ENCODE measurements at regions not wholly inside any gene's neighbourhood (a gene's known extent, or its start where the extent isn't known, plus 50 kb on each side); places are given as distances from the start of the nearest gene placed in this dataset.

DNA sequence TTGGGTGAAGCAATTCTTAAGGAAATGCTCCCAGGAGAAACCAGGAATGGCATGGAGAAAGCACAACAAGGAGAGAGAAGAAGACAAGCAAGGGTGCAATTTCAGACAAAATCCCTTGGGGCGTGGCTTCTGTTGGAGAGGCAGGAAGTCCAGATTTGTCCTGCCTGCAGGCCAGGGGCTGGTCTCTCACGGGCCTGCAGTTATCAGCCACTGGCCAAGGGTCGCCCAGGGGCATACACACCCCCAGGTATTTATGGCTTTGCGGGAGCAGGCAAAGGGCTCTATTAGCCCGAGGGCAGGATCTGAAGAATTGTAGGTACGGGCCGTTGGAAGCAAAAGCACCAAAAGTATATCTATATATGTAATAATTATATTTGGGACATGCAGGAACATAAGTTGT is 87.7 kb downstream of the IYD start:
- H3K27me3 ChIP-seq (ENCODE audit: insufficient read depth, low read length): no peaks in the 10 kb centered on the region
- H3K4me1 ChIP-seq (ENCODE audit: insufficient read depth, low read length): peaks cover 24% of the 10 kb centered on the region
- H3K9me3 ChIP-seq (ENCODE audit: low read length): no peaks in the 10 kb centered on the region
- H2AFZ ChIP-seq (ENCODE audit: low read depth, low read length): no peak overlapping the region
- no peaks in the 10 kb centered on the region for H3K36me3 ChIP-seq (ENCODE audit: insufficient read depth, low read length)
- no peak overlapping the region for H3K4me3 ChIP-seq (ENCODE audit: low read length)

DNA sequence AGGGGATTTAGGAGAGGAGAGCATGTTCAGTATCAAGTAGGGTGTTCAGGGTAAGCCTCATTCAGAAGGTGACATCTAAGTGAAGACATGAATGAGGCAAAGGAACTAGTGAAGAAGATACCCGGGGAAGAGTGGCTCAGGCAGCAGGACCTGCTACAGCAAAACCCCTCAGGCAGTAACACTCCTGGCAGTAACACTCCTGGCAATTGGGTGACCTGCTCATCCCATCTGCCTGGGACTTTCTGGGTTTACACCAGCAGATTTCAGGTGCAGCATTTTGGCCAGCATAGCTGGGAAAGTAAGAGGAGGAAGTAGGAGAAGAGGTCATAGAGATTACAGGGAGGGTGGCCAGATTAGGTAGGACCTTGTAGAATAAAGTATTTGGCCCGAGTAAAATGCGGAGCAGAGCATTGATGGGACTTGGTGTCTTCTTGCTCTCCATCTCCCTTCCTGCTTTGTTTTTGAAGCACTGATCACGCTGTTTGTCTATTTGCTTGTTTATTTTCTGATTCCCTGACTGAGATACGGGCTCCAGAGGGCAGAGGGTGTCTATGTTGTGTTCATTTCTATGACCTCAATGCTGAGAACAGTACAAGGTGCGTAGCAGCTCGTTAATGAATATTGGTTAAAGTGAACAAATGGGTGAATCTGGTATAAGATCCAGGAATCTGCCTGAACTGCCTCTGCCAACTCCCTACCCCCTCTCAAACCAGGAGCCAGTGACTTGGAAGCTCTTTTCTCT is 88.3 kb downstream of the IYD start:
- H3K36me3 ChIP-seq (ENCODE audit: insufficient read depth, low read length): no peaks in the 10 kb centered on the region
- H3K9me3 ChIP-seq (ENCODE audit: low read length): no peaks in the 10 kb centered on the region
- no peak overlapping the region for H3K4me3 ChIP-seq (ENCODE audit: low read length)
- peaks cover 19% of the 10 kb centered on the region for H3K4me1 ChIP-seq (ENCODE audit: insufficient read depth, low read length)
- no peak overlapping the region for H2AFZ ChIP-seq (ENCODE audit: low read depth, low read length)
- no peaks in the 10 kb centered on the region for H3K27me3 ChIP-seq (ENCODE audit: insufficient read depth, low read length)

- Histone ChIP-seq H2AFZ (ENCODE audit: low read depth, low read length) (no peak overlapping the region), H3K27me3 (ENCODE audit: insufficient read depth, low read length) (no peaks in the 10 kb centered on the region), H3K4me3 (ENCODE audit: low read length) (no peak overlapping the region), H3K9me3 (ENCODE audit: low read length) (no peaks in the 10 kb centered on the region), H3K36me3 (ENCODE audit: insufficient read depth, low read length) (no peaks in the 10 kb centered on the region), H3K4me1 (ENCODE audit: insufficient read depth, low read length) (peaks cover 4% of the 10 kb centered on the region)
Observed at GRCh38 chr6:150458579-150458978, 89.8 kb downstream of the IYD start.

DNA sequence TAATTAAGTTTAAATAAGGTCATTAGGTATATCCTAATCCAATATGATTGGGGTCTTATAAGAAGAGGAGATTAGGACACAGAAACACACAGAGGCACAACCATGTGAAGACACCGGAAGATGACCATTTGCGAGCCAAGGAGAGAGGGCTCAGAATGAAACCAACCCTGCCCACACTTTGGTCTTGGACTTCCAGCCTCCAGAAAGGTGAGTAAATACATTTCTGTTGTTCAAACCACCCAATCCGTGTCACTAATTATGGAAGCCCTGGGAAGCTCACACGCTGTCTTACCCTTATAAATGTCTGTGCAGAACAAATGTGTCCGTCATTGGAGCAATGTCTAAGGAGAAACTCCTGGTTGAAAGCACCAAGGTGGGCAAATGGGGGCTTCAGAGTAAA is 95.0 kb downstream of the IYD start:
- no peak overlapping the region for H3K4me3 ChIP-seq (ENCODE audit: low read length)
- H2AFZ ChIP-seq (ENCODE audit: low read depth, low read length): no peak overlapping the region
- no peaks in the 10 kb centered on the region for H3K27me3 ChIP-seq (ENCODE audit: insufficient read depth, low read length)
- no peaks in the 10 kb centered on the region for H3K9me3 ChIP-seq (ENCODE audit: low read length)
- H3K36me3 ChIP-seq (ENCODE audit: insufficient read depth, low read length): no peaks in the 10 kb centered on the region
- H3K4me1 ChIP-seq (ENCODE audit: insufficient read depth, low read length): peaks cover 4% of the 10 kb centered on the region

DNA sequence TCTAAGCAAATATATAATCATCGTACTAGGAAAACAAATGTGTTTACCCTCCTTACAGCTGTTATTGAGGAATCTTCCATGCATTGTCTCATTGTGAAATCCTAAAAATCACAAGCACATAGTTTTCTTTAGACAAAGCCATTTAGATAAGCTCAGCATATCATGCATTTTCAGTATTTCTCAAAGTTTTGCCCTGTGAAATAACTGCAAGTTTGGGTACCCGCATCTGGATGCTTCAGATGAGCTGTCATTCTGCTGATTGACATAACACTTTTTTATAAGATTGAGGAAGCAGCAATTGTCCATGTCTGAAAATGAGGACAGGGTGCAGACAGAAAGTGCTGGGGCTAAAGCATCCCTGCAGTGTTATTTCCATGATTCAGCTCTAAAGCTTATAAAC is 96.2 kb downstream of the IYD start:
- no peaks in the 10 kb centered on the region for H3K9me3 ChIP-seq (ENCODE audit: low read length)
- no peak overlapping the region for H3K4me3 ChIP-seq (ENCODE audit: low read length)
- H2AFZ ChIP-seq (ENCODE audit: low read depth, low read length): no peak overlapping the region
- no peaks in the 10 kb centered on the region for H3K27me3 ChIP-seq (ENCODE audit: insufficient read depth, low read length)
- H3K4me1 ChIP-seq (ENCODE audit: insufficient read depth, low read length): peaks cover 4% of the 10 kb centered on the region
- H3K36me3 ChIP-seq (ENCODE audit: insufficient read depth, low read length): no peaks in the 10 kb centered on the region

GRCh38 chr6:150465610-150466009 is 96.8 kb downstream of the IYD start:
- H3K9me3 ChIP-seq (ENCODE audit: low read length): no peaks in the 10 kb centered on the region
- H3K4me1 ChIP-seq (ENCODE audit: insufficient read depth, low read length): peaks cover 4% of the 10 kb centered on the region
- H3K27me3 ChIP-seq (ENCODE audit: insufficient read depth, low read length): no peaks in the 10 kb centered on the region
- H3K36me3 ChIP-seq (ENCODE audit: insufficient read depth, low read length): no peaks in the 10 kb centered on the region
- no peak overlapping the region for H2AFZ ChIP-seq (ENCODE audit: low read depth, low read length)
- H3K4me3 ChIP-seq (ENCODE audit: low read length): no peak overlapping the region

DNA sequence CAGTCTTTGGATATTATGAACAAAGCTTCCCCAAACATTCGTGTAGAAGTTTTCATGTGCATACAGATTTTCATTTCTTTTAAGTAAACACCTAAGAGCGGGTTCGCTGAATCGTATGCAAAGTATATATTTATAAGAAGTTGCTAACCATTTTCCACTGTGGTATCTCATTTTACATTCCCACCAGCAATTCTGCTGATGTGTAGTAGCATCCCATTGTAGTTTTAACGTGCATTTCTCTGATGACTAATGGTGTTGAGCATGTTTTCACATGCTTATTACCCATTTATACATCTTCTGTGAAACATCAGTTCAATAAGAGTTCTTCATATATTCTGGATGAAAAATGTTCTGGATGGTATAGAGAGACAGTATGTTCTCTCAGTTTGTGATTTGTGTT is 97.4 kb downstream of the IYD start:
- H2AFZ ChIP-seq (ENCODE audit: low read depth, low read length): no peak overlapping the region
- no peaks in the 10 kb centered on the region for H3K27me3 ChIP-seq (ENCODE audit: insufficient read depth, low read length)
- H3K4me1 ChIP-seq (ENCODE audit: insufficient read depth, low read length): peaks cover 4% of the 10 kb centered on the region
- no peaks in the 10 kb centered on the region for H3K36me3 ChIP-seq (ENCODE audit: insufficient read depth, low read length)
- H3K4me3 ChIP-seq (ENCODE audit: low read length): no peak overlapping the region
- no peaks in the 10 kb centered on the region for H3K9me3 ChIP-seq (ENCODE audit: low read length)

DNA sequence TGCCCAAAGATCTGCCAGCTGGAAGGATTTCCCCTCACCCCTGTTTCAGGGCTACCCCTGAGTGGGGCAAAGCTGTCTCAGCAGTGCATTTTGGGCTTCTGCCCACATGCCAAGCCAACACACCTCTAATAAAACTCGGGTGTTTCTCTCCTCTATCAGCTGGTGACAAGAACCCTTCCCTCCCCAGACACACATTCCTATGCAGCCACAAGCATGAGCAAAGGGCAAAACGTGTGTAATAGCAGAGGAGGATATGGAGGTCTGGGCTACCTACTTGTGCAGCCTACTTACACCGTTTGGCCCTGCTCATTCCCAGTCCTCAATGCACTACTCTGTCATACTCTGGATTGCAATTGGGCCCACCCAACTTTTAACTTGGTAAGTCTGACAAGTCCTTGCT is 101.3 kb downstream of the IYD start:
- Histone ChIP-seq H2AFZ (ENCODE audit: low read depth, low read length) (no peak overlapping the region), H3K4me3 (ENCODE audit: low read length) (no peak overlapping the region), H3K36me3 (ENCODE audit: insufficient read depth, low read length) (no peaks in the 10 kb centered on the region)

GRCh38 chr6:150470960-150471665 is 102.3 kb downstream of the IYD start:
- Histone ChIP-seq H3K27me3 (ENCODE audit: insufficient read depth, low read length) (no peaks in the 10 kb centered on the region), H3K36me3 (ENCODE audit: insufficient read depth, low read length) (no peaks in the 10 kb centered on the region), H3K9me3 (ENCODE audit: low read length) (no peaks in the 10 kb centered on the region), H3K4me1 (ENCODE audit: insufficient read depth, low read length) (no peaks in the 10 kb centered on the region), H2AFZ (ENCODE audit: low read depth, low read length) (no peak overlapping the region), H3K4me3 (ENCODE audit: low read length) (no peak overlapping the region)

More for the DNA sequence above, 101.3 kb downstream of the IYD start:
- no peaks in the 10 kb centered on the region for H3K9me3 ChIP-seq (ENCODE audit: low read length)
- H3K4me1 ChIP-seq (ENCODE audit: insufficient read depth, low read length): no peaks in the 10 kb centered on the region
- no peaks in the 10 kb centered on the region for H3K27me3 ChIP-seq (ENCODE audit: insufficient read depth, low read length)

DNA sequence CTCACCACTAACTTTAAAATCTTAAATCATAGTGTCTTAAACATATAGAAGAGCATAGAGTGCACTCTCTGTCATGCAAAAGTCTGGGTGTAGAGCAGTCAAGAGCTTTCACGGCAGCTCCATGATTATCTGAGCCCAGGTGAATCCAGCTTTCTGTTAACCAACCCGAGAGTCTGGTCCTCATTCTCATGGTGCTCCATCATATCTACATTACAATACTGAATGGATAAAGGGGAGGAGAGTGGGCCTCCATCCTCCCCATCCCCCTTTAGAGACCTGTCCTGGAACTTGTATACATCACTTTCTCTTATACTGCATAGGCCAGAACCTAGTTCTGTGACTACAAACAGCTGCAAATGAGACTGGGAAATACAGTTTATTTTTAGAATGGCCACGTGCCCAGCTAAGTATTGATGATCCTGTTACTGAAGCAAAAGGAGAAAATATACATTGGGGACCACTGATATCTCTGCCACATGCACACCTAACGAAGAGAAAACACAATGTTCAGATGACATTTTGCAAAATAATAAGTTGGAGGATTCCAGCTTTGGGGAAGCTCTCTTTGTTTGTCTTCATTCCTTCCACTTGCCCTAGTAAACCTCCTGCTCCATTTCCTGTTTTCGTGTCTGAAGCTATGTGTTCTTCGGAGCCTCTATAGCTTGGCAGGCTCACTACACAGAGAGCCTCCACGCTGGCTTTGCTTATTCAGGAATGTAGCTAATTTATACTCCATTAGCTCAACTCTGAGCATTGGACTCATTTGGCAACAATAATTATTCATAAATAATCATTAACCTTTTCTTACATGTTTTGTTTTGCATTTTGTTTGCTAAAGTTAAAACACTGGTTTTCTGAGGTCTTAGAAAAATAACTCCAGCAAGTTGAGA is 110.1 kb downstream of the IYD start:
- H3K4me1 ChIP-seq (ENCODE audit: insufficient read depth, low read length): no peaks in the 10 kb centered on the region
- H3K36me3 ChIP-seq (ENCODE audit: insufficient read depth, low read length): no peaks in the 10 kb centered on the region
- no peaks in the 10 kb centered on the region for H3K27me3 ChIP-seq (ENCODE audit: insufficient read depth, low read length)
- H3K4me3 ChIP-seq (ENCODE audit: low read length): no peak overlapping the region
- no peaks in the 10 kb centered on the region for H3K9me3 ChIP-seq (ENCODE audit: low read length)
- H2AFZ ChIP-seq (ENCODE audit: low read depth, low read length): no peak overlapping the region

DNA sequence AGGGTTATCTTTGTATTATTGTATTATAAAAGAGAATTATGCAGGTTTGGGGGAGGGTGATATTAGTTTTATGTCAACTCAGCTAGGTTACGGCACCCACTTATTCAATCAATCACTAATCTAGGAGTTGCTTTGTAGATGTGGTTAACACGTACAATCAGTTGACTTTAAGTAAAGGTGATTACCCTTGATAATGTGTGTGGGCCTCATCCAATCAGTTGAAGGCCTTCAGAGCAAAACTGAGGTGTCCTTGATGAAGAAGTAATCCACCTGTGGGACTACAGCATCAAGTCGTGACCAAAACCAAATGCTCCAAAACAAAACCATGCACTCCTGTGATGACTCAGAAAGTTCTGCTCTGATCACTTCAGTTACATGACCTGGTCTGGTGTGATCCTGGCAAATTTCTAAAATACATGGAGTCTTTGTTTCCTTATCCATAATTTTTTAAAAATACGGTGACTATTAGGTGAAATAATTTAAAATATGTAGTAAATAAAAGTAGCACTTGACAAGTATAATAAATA is 114.1 kb downstream of the IYD start:
- peaks cover 6% of the 10 kb centered on the region for H3K4me1 ChIP-seq (ENCODE audit: insufficient read depth, low read length)
- no peak overlapping the region for H3K4me3 ChIP-seq (ENCODE audit: low read length)
- H3K36me3 ChIP-seq (ENCODE audit: insufficient read depth, low read length): no peaks in the 10 kb centered on the region
- no peaks in the 10 kb centered on the region for H3K27me3 ChIP-seq (ENCODE audit: insufficient read depth, low read length)
- H3K9me3 ChIP-seq (ENCODE audit: low read length): no peaks in the 10 kb centered on the region
- H2AFZ ChIP-seq (ENCODE audit: low read depth, low read length): no peak overlapping the region

GRCh38 chr6:150485161-150485958 is 114.3 kb upstream of the PLEKHG1 start:
- Histone ChIP-seq H3K27me3 (ENCODE audit: insufficient read depth, low read length) (no peaks in the 10 kb centered on the region), H3K9me3 (ENCODE audit: low read length) (no peaks in the 10 kb centered on the region), H3K36me3 (ENCODE audit: insufficient read depth, low read length) (no peaks in the 10 kb centered on the region), H2AFZ (ENCODE audit: low read depth, low read length) (no peak overlapping the region), H3K4me1 (ENCODE audit: insufficient read depth, low read length) (peaks cover 6% of the 10 kb centered on the region), H3K4me3 (ENCODE audit: low read length) (no peak overlapping the region)

All from neuron (in vitro differentiated cells).